ENCODE measurements at regions not wholly inside any gene's neighbourhood (a gene's known extent, or its start where the extent isn't known, plus 50 kb on each side); places are given as distances from the start of the nearest gene placed in this dataset.
"Not testable (repeated sequence)": the region's sequence is repeated elsewhere in the genome, so short reads cannot be mapped to it uniquely, and the experiment has no call there.

- H3K4me1 ChIP-seq (ENCODE audit: control extremely low read depth in 1 of 4, control insufficient read depth in 4 of 4, insufficient read depth in 4 of 4, low read length in 3 of 4); POLR2A ChIA-PET; H3K36me3 ChIP-seq (ENCODE audit: control insufficient read depth in 4 of 4, insufficient read depth in 4 of 4, low read length in 3 of 4); H3K9me3 ChIP-seq (ENCODE audit: control extremely low read depth in 1 of 5, control insufficient read depth in 4 of 5, insufficient read depth in 2 of 5, low read depth in 1 of 5, low read length in 4 of 5); H3K27ac ChIP-seq (ENCODE audit: insufficient read depth in 1 of 2, low read depth in 1 of 2, low read length in 2 of 2, poor library complexity in 1 of 2, severe bottlenecking in 2 of 2); CTCF ChIA-PET; DNase-seq; H3K27me3 ChIP-seq (replicated peaks in 2 of 5; ENCODE audit: control insufficient read depth in 4 of 5, insufficient read depth in 5 of 5, low read length in 4 of 5); H3K4me3 ChIP-seq (ENCODE audit: control insufficient read depth in 1 of 7, extremely low read depth in 1 of 7, insufficient read depth in 4 of 7, low read depth in 2 of 7, low read length in 6 of 7): not testable (repeated sequence)
- no CpG with 5 or more reads among the region's 2 CpGs for WGBS (ENCODE audit: insufficient coverage)
Measured at GRCh38 chr9:18066608-18067007, 407.3 kb upstream of the ADAMTSL1 start.

DNA sequence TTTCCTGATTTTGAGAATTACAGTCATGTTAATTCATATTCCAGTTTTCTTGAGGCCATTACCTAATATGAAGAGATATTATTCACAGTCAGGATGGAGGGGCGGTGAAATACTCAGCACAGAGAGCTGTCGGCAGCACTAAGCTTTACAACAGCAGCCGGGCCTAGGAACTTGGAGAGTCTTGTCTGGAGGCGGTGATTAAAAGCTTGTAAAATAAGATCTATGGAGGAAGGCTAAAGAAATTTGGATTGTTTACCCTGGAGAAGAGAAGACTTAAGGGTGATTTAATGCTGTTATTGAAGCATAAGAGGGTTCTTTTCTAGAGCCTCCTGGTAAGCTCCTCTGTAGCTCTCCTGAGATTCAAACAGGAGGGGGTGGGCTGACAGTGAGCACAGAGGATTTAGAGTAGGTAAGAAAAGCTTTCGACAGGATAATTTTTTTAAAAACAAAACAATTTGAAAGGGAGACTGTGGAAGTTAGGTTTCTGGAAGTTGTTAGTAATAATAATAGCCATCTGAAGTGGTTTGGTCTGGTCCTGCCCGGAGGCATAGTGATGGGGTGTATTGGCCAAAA, 406.3 kb upstream of the ADAMTSL1 start:
- Histone ChIP-seq H3K27ac (ENCODE audit: insufficient read depth in 1 of 2, low read depth in 1 of 2, low read length in 2 of 2, poor library complexity in 1 of 2, severe bottlenecking in 2 of 2) (no peak overlapping the region), H3K27me3 (replicated peaks in 2 of 5; ENCODE audit: control insufficient read depth in 4 of 5, insufficient read depth in 5 of 5, low read length in 4 of 5) (no peaks in the 10 kb centered on the region), H3K9me3 (ENCODE audit: control extremely low read depth in 1 of 5, control insufficient read depth in 4 of 5, insufficient read depth in 2 of 5, low read depth in 1 of 5, low read length in 4 of 5) (no peaks in the 10 kb centered on the region), H3K4me1 (ENCODE audit: control extremely low read depth in 1 of 4, control insufficient read depth in 4 of 4, insufficient read depth in 4 of 4, low read length in 3 of 4) (no peaks in the 10 kb centered on the region), H3K4me3 (ENCODE audit: control insufficient read depth in 1 of 7, extremely low read depth in 1 of 7, insufficient read depth in 4 of 7, low read depth in 2 of 7, low read length in 6 of 7) (no peak overlapping the region), H3K36me3 (ENCODE audit: control insufficient read depth in 4 of 4, insufficient read depth in 4 of 4, low read length in 3 of 4) (no peaks in the 10 kb centered on the region)
- POLR2A ChIA-PET = no interaction called here
- no peak for DNase-seq
- 94% methylated on average over 3 of the region's 6 CpGs for WGBS (ENCODE audit: insufficient coverage)
- CTCF ChIA-PET = no interaction called here

- CTCF ChIA-PET = no interaction called here
- H3K27ac ChIP-seq (ENCODE audit: insufficient read depth in 1 of 2, low read depth in 1 of 2, low read length in 2 of 2, poor library complexity in 1 of 2, severe bottlenecking in 2 of 2) = no peak overlapping the region
- no CpG with 5 or more reads among the region's 3 CpGs for WGBS (ENCODE audit: insufficient coverage)
Measured at GRCh38 chr9:18068900-18069299, 405.1 kb upstream of the ADAMTSL1 start.

GRCh38 chr9:18071651-18072060, 402.3 kb upstream of the ADAMTSL1 start:
- peaks cover 0 to 7% (median 0%) of the 10 kb centered on the region in 4 experiments for H3K4me1 ChIP-seq (ENCODE audit: control extremely low read depth in 1 of 4, control insufficient read depth in 4 of 4, insufficient read depth in 4 of 4, low read length in 3 of 4)
- ChIA-PET POLR2A (no interaction called here), CTCF (no interaction called here)
- no peaks in the 10 kb centered on the region for H3K36me3 ChIP-seq (ENCODE audit: control insufficient read depth in 4 of 4, insufficient read depth in 4 of 4, low read length in 3 of 4)
- 91% methylated on average over 5 of the region's 6 CpGs for WGBS (ENCODE audit: insufficient coverage)
- H3K27ac ChIP-seq (ENCODE audit: insufficient read depth in 1 of 2, low read depth in 1 of 2, low read length in 2 of 2, poor library complexity in 1 of 2, severe bottlenecking in 2 of 2) = no peak overlapping the region
- no peak overlapping the region for H3K4me3 ChIP-seq (ENCODE audit: control insufficient read depth in 1 of 7, extremely low read depth in 1 of 7, insufficient read depth in 4 of 7, low read depth in 2 of 7, low read length in 6 of 7)
- H3K27me3 ChIP-seq (replicated peaks in 2 of 5; ENCODE audit: control insufficient read depth in 4 of 5, insufficient read depth in 5 of 5, low read length in 4 of 5) = no peaks in the 10 kb centered on the region
- H3K9me3 ChIP-seq (ENCODE audit: control extremely low read depth in 1 of 5, control insufficient read depth in 4 of 5, insufficient read depth in 2 of 5, low read depth in 1 of 5, low read length in 4 of 5) = no peaks in the 10 kb centered on the region
- DNase-seq = no peak

More at GRCh38 chr9:18068900-18069299, 405.1 kb upstream of the ADAMTSL1 start:
- Histone ChIP-seq H3K4me1 (ENCODE audit: control extremely low read depth in 1 of 4, control insufficient read depth in 4 of 4, insufficient read depth in 4 of 4, low read length in 3 of 4) (peaks cover 0 to 3% (median 0%) of the 10 kb centered on the region in 4 experiments), H3K9me3 (ENCODE audit: control extremely low read depth in 1 of 5, control insufficient read depth in 4 of 5, insufficient read depth in 2 of 5, low read depth in 1 of 5, low read length in 4 of 5) (no peaks in the 10 kb centered on the region), H3K4me3 (ENCODE audit: control insufficient read depth in 1 of 7, extremely low read depth in 1 of 7, insufficient read depth in 4 of 7, low read depth in 2 of 7, low read length in 6 of 7) (no peak overlapping the region), H3K36me3 (ENCODE audit: control insufficient read depth in 4 of 4, insufficient read depth in 4 of 4, low read length in 3 of 4) (no peaks in the 10 kb centered on the region), H3K27me3 (replicated peaks in 2 of 5; ENCODE audit: control insufficient read depth in 4 of 5, insufficient read depth in 5 of 5, low read length in 4 of 5) (no peaks in the 10 kb centered on the region)
- DNase-seq = no peak
- POLR2A ChIA-PET = no interaction called here

- WGBS (ENCODE audit: insufficient coverage) = 100% methylated on average over 2 of the region's 4 CpGs
- H3K9me3 ChIP-seq (ENCODE audit: control extremely low read depth in 1 of 5, control insufficient read depth in 4 of 5, insufficient read depth in 2 of 5, low read depth in 1 of 5, low read length in 4 of 5) = no peaks in the 10 kb centered on the region
- H3K4me3 ChIP-seq (ENCODE audit: control insufficient read depth in 1 of 7, extremely low read depth in 1 of 7, insufficient read depth in 4 of 7, low read depth in 2 of 7, low read length in 6 of 7) = no peak overlapping the region
- no peak overlapping the region for H3K27ac ChIP-seq (ENCODE audit: insufficient read depth in 1 of 2, low read depth in 1 of 2, low read length in 2 of 2, poor library complexity in 1 of 2, severe bottlenecking in 2 of 2)
- H3K27me3 ChIP-seq (replicated peaks in 2 of 5; ENCODE audit: control insufficient read depth in 4 of 5, insufficient read depth in 5 of 5, low read length in 4 of 5) = no peaks in the 10 kb centered on the region
- DNase-seq = no peak
- ChIA-PET CTCF (no interaction called here), POLR2A (no interaction called here)
- no peaks in the 10 kb centered on the region for H3K36me3 ChIP-seq (ENCODE audit: control insufficient read depth in 4 of 4, insufficient read depth in 4 of 4, low read length in 3 of 4)
- H3K4me1 ChIP-seq (ENCODE audit: control extremely low read depth in 1 of 4, control insufficient read depth in 4 of 4, insufficient read depth in 4 of 4, low read length in 3 of 4) = peaks cover 0 to 7% (median 0%) of the 10 kb centered on the region in 4 experiments
Measured at GRCh38 chr9:18073002-18073401, 401.0 kb upstream of the ADAMTSL1 start.

GRCh38 chr9:18074041-18074440, 399.9 kb upstream of the ADAMTSL1 start:
- Histone ChIP-seq H3K4me1 (ENCODE audit: control extremely low read depth in 1 of 4, control insufficient read depth in 4 of 4, insufficient read depth in 4 of 4, low read length in 3 of 4) (peaks cover 0 to 13% (median 0%) of the 10 kb centered on the region in 4 experiments), H3K9me3 (ENCODE audit: control extremely low read depth in 1 of 5, control insufficient read depth in 4 of 5, insufficient read depth in 2 of 5, low read depth in 1 of 5, low read length in 4 of 5) (no peaks in the 10 kb centered on the region), H3K4me3 (ENCODE audit: control insufficient read depth in 1 of 7, extremely low read depth in 1 of 7, insufficient read depth in 4 of 7, low read depth in 2 of 7, low read length in 6 of 7) (peak overlapping the region in 1 of 7 experiments; percentile 27), H3K27ac (ENCODE audit: insufficient read depth in 1 of 2, low read depth in 1 of 2, low read length in 2 of 2, poor library complexity in 1 of 2, severe bottlenecking in 2 of 2) (no peak overlapping the region), H3K27me3 (replicated peaks in 2 of 5; ENCODE audit: control insufficient read depth in 4 of 5, insufficient read depth in 5 of 5, low read length in 4 of 5) (no peaks in the 10 kb centered on the region), H3K36me3 (ENCODE audit: control insufficient read depth in 4 of 4, insufficient read depth in 4 of 4, low read length in 3 of 4) (no peaks in the 10 kb centered on the region)
- DNase-seq = no peak
- WGBS (ENCODE audit: insufficient coverage) = 45% methylated on average over 2 of the region's 3 CpGs
- POLR2A ChIA-PET = no interaction called here
- CTCF ChIA-PET = no interaction called here

GRCh38 chr9:18075253-18075952, 398.6 kb upstream of the ADAMTSL1 start:
- H3K4me3 ChIP-seq (ENCODE audit: control insufficient read depth in 1 of 7, extremely low read depth in 1 of 7, insufficient read depth in 4 of 7, low read depth in 2 of 7, low read length in 6 of 7) = no peak overlapping the region
- no peak overlapping the region for H3K27ac ChIP-seq (ENCODE audit: insufficient read depth in 1 of 2, low read depth in 1 of 2, low read length in 2 of 2, poor library complexity in 1 of 2, severe bottlenecking in 2 of 2)
- H3K36me3 ChIP-seq (ENCODE audit: control insufficient read depth in 4 of 4, insufficient read depth in 4 of 4, low read length in 3 of 4) = no peaks in the 10 kb centered on the region
- peaks cover 0 to 13% (median 0%) of the 10 kb centered on the region in 4 experiments for H3K4me1 ChIP-seq (ENCODE audit: control extremely low read depth in 1 of 4, control insufficient read depth in 4 of 4, insufficient read depth in 4 of 4, low read length in 3 of 4)
- WGBS (ENCODE audit: insufficient coverage) = 89% methylated on average over 1 of the region's 3 CpGs
- no peaks in the 10 kb centered on the region for H3K27me3 ChIP-seq (replicated peaks in 2 of 5; ENCODE audit: control insufficient read depth in 4 of 5, insufficient read depth in 5 of 5, low read length in 4 of 5)
- DNase-seq = no peak
- ChIA-PET CTCF (no interaction called here), POLR2A (no interaction called here)
- no peaks in the 10 kb centered on the region for H3K9me3 ChIP-seq (ENCODE audit: control extremely low read depth in 1 of 5, control insufficient read depth in 4 of 5, insufficient read depth in 2 of 5, low read depth in 1 of 5, low read length in 4 of 5)

All from common myeloid progenitor, CD34-positive (primary cell).